ENCODE measurements at regions not wholly inside any gene's neighbourhood (a gene's known extent, or its start where the extent isn't known, plus 50 kb on each side); places are given as distances from the start of the nearest gene placed in this dataset.
A peak's percentile ranks its signal among the peaks of the same experiment; 100 is the strongest.

DNA sequence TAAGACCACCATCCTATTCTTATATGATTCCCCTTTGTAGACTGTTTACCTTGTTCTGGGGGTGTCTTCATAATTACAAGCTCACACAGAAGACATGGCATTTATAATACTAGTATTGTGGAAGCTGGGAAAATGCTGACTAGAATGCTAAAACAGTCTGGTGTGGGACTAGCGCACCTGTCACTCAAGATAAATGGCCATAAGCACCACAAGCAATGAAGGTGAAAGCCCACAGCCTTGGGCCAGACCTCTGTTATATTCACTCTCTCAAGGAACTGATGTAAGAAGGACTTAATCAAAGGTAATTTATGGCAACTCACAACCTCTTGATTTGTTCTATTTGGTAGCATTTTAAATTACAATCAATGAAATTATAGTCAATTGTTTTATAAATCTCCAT lies 721.5 kb downstream of the SEMA5A start:
- no peak overlapping the region for H3K27ac ChIP-seq (ENCODE audit: low read depth in 2 of 2, low read length in 1 of 2)
- ChIA-PET CTCF (no interaction called here), POLR2A (no interaction called here)
- H3K79me2 ChIP-seq (ENCODE audit: insufficient read depth), result no peaks in the 10 kb centered on the region
- no peaks in the 10 kb centered on the region for H3K27me3 ChIP-seq (ENCODE audit: insufficient read depth)
- no peaks in the 10 kb centered on the region for H3K9me3 ChIP-seq
- H3K4me1 ChIP-seq (ENCODE audit: control insufficient read depth in 1 of 2, insufficient read depth in 2 of 2, low read depth in 1 of 2, low read length in 1 of 2), result peaks cover 0 to 23% of the 10 kb centered on the region in 2 experiments; a peak in 2 of 4 replicates
- 75% methylated on average over 1 of the region's 1 CpG for WGBS (ENCODE audit: low lambda C conversion rate)
- no peaks in the 10 kb centered on the region for H3K36me3 ChIP-seq (replicated peaks in 1 of 2; ENCODE audit: control insufficient read depth in 1 of 2, insufficient read depth in 2 of 2, low read length in 1 of 2)
- peaks cover 16% of the 10 kb centered on the region for H3F3A ChIP-seq (replicated peaks; ENCODE audit: insufficient read depth)
- no peak overlapping the region for H3K4me3 ChIP-seq (ENCODE audit: low read depth in 2 of 2, low read length in 1 of 2)
- no peak overlapping the region for H2AFZ ChIP-seq (ENCODE audit: low read depth)
- TF ChIP-seq CHD2 (IDR thresholded peaks at IDR 0.05; ENCODE audit: low read length, partially characterized antibody) (no peak), TCF12 (IDR thresholded peaks at IDR 0.05) (no peak)
- TF ChIP-seq, protein P1, sequence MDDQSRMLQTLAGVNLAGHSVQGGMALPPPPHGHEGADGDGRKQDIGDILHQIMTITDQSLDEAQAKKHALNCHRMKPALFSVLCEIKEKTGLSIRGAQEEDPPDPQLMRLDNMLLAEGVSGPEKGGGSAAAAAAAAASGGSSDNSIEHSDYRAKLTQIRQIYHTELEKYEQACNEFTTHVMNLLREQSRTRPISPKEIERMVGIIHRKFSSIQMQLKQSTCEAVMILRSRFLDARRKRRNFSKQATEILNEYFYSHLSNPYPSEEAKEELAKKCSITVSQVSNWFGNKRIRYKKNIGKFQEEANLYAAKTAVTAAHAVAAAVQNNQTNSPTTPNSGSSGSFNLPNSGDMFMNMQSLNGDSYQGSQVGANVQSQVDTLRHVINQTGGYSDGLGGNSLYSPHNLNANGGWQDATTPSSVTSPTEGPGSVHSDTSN (IDR thresholded peaks at IDR 0.05), result no peak
- H3K9me2 ChIP-seq, result no peaks in the 10 kb centered on the region
- H4K20me1 ChIP-seq (ENCODE audit: insufficient read depth), result no peaks in the 10 kb centered on the region
- no peak overlapping the region for H3K9ac ChIP-seq
- no peak overlapping the region for H3K4me2 ChIP-seq
- no peak for DNase-seq

DNA sequence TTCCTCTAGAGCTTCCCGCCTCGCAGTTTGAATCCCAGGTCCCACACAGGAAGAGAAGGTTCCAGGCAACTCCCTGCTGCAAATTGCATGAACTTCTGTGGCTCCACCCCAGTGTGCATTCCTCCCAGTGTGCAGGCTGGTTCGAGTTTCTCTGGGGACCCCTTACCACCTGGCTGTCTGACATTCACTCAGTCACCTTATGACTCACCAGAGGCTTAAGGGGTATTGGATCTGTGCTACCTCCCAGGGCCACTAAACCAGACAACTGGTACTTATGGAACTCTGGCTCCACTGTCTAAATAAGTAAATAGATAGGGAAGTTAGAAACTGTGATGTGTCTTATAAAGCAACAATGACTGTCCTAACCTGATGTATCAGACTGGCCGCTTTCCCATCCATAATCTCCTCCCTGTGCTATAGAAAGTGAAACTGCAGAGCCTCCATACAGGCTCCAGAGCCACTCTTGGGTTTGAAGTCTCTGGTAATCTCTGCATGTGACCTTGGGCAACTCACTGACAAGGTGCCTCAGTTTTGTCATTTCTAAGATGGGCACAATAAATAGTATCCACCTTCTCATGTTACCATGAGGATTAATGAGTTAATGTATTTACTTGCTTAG lies 720.6 kb downstream of the SEMA5A start:
- Histone ChIP-seq H3K27ac (ENCODE audit: low read depth in 2 of 2, low read length in 1 of 2) (peak overlapping the region in 1 of 2 experiments; percentile 28; a peak in 1 of 4 replicates), H4K20me1 (ENCODE audit: insufficient read depth) (no peaks in the 10 kb centered on the region), H3K36me3 (replicated peaks in 1 of 2; ENCODE audit: control insufficient read depth in 1 of 2, insufficient read depth in 2 of 2, low read length in 1 of 2) (no peaks in the 10 kb centered on the region), H3K27me3 (ENCODE audit: insufficient read depth) (no peaks in the 10 kb centered on the region), H3K79me2 (ENCODE audit: insufficient read depth) (no peaks in the 10 kb centered on the region), H3K9me3 (0 out of 2 replicates have a peak, but pooled peaks cover under 1% of the 10 kb centered on the region), H2AFZ (ENCODE audit: low read depth) (peak overlapping the region; percentile 11; the same call in 1 of the 2 replicates), H3K4me1 (ENCODE audit: control insufficient read depth in 1 of 2, insufficient read depth in 2 of 2, low read depth in 1 of 2, low read length in 1 of 2) (peaks cover 0 to 23% of the 10 kb centered on the region in 2 experiments; a peak in 2 of 4 replicates), H3K4me2 (peak overlapping the region; percentile 16), H3F3A (replicated peaks; ENCODE audit: insufficient read depth) (peaks cover 23% of the 10 kb centered on the region), H3K9ac (no peak overlapping the region), H3K4me3 (ENCODE audit: low read depth in 2 of 2, low read length in 1 of 2) (no peak overlapping the region), H3K9me2 (no peaks in the 10 kb centered on the region)
- no peak for TF ChIP-seq GATA2 (CRISPR knock-in tag; IDR thresholded peaks at IDR 0.05)
- 61% methylated on average over 4 of the region's 4 CpGs for WGBS (ENCODE audit: low lambda C conversion rate)
- no peak for DNase-seq
- POLR2A ChIA-PET, result no interaction called here
- CTCF ChIA-PET, result no interaction called here

DNA sequence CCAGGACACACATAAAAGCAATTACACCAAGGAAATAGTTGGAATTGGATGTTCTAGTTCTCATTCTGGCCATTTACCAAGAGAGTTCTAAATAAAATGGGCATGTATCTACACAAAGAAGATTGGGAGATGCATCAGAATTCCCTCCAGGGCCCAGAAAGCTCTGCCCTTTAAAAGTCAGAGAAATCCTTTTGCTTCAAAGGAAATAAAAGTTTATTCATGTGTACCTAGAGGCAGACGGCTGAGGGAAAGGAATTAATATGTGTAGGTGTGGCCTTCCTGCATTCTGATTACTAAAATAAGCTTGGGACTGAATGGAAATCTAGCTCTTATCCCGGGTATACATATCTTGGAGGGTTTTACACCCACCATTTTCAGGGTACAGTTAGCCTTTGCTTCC lies 719.4 kb downstream of the SEMA5A start:
- Histone ChIP-seq H3K27me3 (ENCODE audit: insufficient read depth) (no peaks in the 10 kb centered on the region), H4K20me1 (ENCODE audit: insufficient read depth) (no peaks in the 10 kb centered on the region), H3K9ac (no peak overlapping the region), H3K9me3 (peaks cover 10% of the 10 kb centered on the region; the same call in 1 of the 2 replicates), H3K4me2 (no peak overlapping the region), H3K36me3 (replicated peaks in 1 of 2; ENCODE audit: control insufficient read depth in 1 of 2, insufficient read depth in 2 of 2, low read length in 1 of 2) (no peaks in the 10 kb centered on the region), H3F3A (replicated peaks; ENCODE audit: insufficient read depth) (peaks cover 23% of the 10 kb centered on the region), H3K4me3 (ENCODE audit: low read depth in 2 of 2, low read length in 1 of 2) (no peak overlapping the region), H3K9me2 (no peaks in the 10 kb centered on the region), H3K79me2 (ENCODE audit: insufficient read depth) (no peaks in the 10 kb centered on the region), H2AFZ (ENCODE audit: low read depth) (peak overlapping the region; percentile 66; the same call in 1 of the 2 replicates), H3K4me1 (ENCODE audit: control insufficient read depth in 1 of 2, insufficient read depth in 2 of 2, low read depth in 1 of 2, low read length in 1 of 2) (peaks cover 0 to 23% of the 10 kb centered on the region in 2 experiments; a peak in 2 of 4 replicates), H3K27ac (ENCODE audit: low read depth in 2 of 2, low read length in 1 of 2) (peak overlapping the region in 1 of 2 experiments; percentile 95; a peak in 2 of 4 replicates)
- ChIA-PET POLR2A (no interaction called here), CTCF (no interaction called here)
- no peak for DNase-seq
- 55% methylated on average over 2 of the region's 2 CpGs for WGBS (ENCODE audit: low lambda C conversion rate)
- TF ChIP-seq, protein P2, sequence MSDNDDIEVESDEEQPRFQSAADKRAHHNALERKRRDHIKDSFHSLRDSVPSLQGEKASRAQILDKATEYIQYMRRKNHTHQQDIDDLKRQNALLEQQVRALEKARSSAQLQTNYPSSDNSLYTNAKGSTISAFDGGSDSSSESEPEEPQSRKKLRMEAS (IDR thresholded peaks at IDR 0.05; ENCODE audit: low read depth), result no peak
- TF ChIP-seq YY1 (IDR thresholded peaks at IDR 0.05; ENCODE audit: low read depth) (no peak), GABPA (IDR thresholded peaks at IDR 0.05; ENCODE audit: low read depth) (no peak), MEF2A (IDR thresholded peaks at IDR 0.05; ENCODE audit: borderline replicate concordance, low read depth) (no peak), EZH2phosphoT487 (IDR thresholded peaks at IDR 0.05; ENCODE audit: borderline replicate concordance, low read depth) (no peak), EP300 (IDR thresholded peaks at IDR 0.05; ENCODE audit: borderline replicate concordance in 1 of 2, low read depth in 1 of 2, low read length in 1 of 2) (no peak), MXI1 (IDR thresholded peaks at IDR 0.05; ENCODE audit: low read depth, low read length) (no peak), FOSL2 (IDR thresholded peaks at IDR 0.05; ENCODE audit: borderline replicate concordance, low read depth) (no peak), RFX5 (IDR thresholded peaks at IDR 0.05; ENCODE audit: low read length) (no peak), FOXM1 (IDR thresholded peaks at IDR 0.05; ENCODE audit: low read depth) (no peak), SIN3A (IDR thresholded peaks at IDR 0.05; ENCODE audit: borderline replicate concordance, low read depth, low read length) (no peak)
- TF ChIP-seq, protein P3, sequence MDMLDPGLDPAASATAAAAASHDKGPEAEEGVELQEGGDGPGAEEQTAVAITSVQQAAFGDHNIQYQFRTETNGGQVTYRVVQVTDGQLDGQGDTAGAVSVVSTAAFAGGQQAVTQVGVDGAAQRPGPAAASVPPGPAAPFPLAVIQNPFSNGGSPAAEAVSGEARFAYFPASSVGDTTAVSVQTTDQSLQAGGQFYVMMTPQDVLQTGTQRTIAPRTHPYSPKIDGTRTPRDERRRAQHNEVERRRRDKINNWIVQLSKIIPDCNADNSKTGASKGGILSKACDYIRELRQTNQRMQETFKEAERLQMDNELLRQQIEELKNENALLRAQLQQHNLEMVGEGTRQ (IDR thresholded peaks at IDR 0.05; ENCODE audit: borderline replicate concordance, low read depth, low read length), result no peak

All from SK-N-SH (cell line).